ENCODE measurements at regions not wholly inside any gene's neighbourhood (a gene's known extent, or its start where the extent isn't known, plus 50 kb on each side); places are given as distances from the start of the nearest gene placed in this dataset.
"Not testable (repeated sequence)": the region's sequence is repeated elsewhere in the genome, so short reads cannot be mapped to it uniquely, and the experiment has no call there.

- no peak overlapping the region for H3K27ac ChIP-seq (ENCODE audit: low read depth, low read length, severe bottlenecking)
- H3K36me3 ChIP-seq (ENCODE audit: control insufficient read depth, insufficient read depth, low read length), result no peaks in the 10 kb centered on the region
- no peak overlapping the region for H3K4me3 ChIP-seq (ENCODE audit: extremely low read depth, insufficient read depth, low read length, poor library complexity, severe bottlenecking)
- no peaks in the 10 kb centered on the region for H3K4me1 ChIP-seq (ENCODE audit: control insufficient read depth, insufficient read depth, low read length, poor library complexity, severe bottlenecking)
- 69 to 78% methylated on average over 4 to 6 of the region's 7 CpGs for WGBS, 2 experiments (ENCODE audit: insufficient coverage in 2 of 2)
- H3K9me3 ChIP-seq (ENCODE audit: control insufficient read depth, low read length), result peaks cover 57% of the 10 kb centered on the region
These were observed 106.2 kb downstream of the TUBA3C start for GRCh38 chr13:19075418-19075817.

- H3K9me3 ChIP-seq (ENCODE audit: control insufficient read depth, low read length), result peaks cover 62% of the 10 kb centered on the region
These were observed 107.1 kb downstream of the TUBA3C start for GRCh38 chr13:19074519-19074918.

GRCh38 chr13:19074106-19074505, 107.5 kb downstream of the TUBA3C start:
- H3K9me3 ChIP-seq (ENCODE audit: control insufficient read depth, low read length), result peaks cover 63% of the 10 kb centered on the region
- not testable (repeated sequence) for H3K27ac ChIP-seq (ENCODE audit: low read depth, low read length, severe bottlenecking); H3K4me1 ChIP-seq (ENCODE audit: control insufficient read depth, insufficient read depth, low read length, poor library complexity, severe bottlenecking); H3K36me3 ChIP-seq (ENCODE audit: control insufficient read depth, insufficient read depth, low read length); H3K4me3 ChIP-seq (ENCODE audit: extremely low read depth, insufficient read depth, low read length, poor library complexity, severe bottlenecking)
- 75 to 83% methylated on average over 5 to 6 of the region's 6 CpGs for WGBS, 2 experiments (ENCODE audit: insufficient coverage in 2 of 2)

More at GRCh38 chr13:19074519-19074918, 107.1 kb downstream of the TUBA3C start:
- WGBS, 2 experiments (ENCODE audit: insufficient coverage in 2 of 2), result 76 to 80% methylated on average over 8 of the region's 8 CpGs
- no peak overlapping the region for H3K4me3 ChIP-seq (ENCODE audit: extremely low read depth, insufficient read depth, low read length, poor library complexity, severe bottlenecking)
- H3K27ac ChIP-seq (ENCODE audit: low read depth, low read length, severe bottlenecking), result no peak overlapping the region
- no peaks in the 10 kb centered on the region for H3K4me1 ChIP-seq (ENCODE audit: control insufficient read depth, insufficient read depth, low read length, poor library complexity, severe bottlenecking)
- no peaks in the 10 kb centered on the region for H3K36me3 ChIP-seq (ENCODE audit: control insufficient read depth, insufficient read depth, low read length)

GRCh38 chr13:19072956-19073706, 108.5 kb downstream of the TUBA3C start:
- H3K4me3 ChIP-seq (ENCODE audit: extremely low read depth, insufficient read depth, low read length, poor library complexity, severe bottlenecking); H3K27ac ChIP-seq (ENCODE audit: low read depth, low read length, severe bottlenecking); H3K36me3 ChIP-seq (ENCODE audit: control insufficient read depth, insufficient read depth, low read length); H3K4me1 ChIP-seq (ENCODE audit: control insufficient read depth, insufficient read depth, low read length, poor library complexity, severe bottlenecking): not testable (repeated sequence)
- peaks cover 66% of the 10 kb centered on the region for H3K9me3 ChIP-seq (ENCODE audit: control insufficient read depth, low read length)
- 79 to 83% methylated on average over 3 to 8 of the region's 11 CpGs for WGBS, 2 experiments (ENCODE audit: insufficient coverage in 2 of 2)

- WGBS, 2 experiments (ENCODE audit: insufficient coverage in 2 of 2), result 78 to 91% methylated on average over 4 of the region's 4 CpGs
- peaks cover 72% of the 10 kb centered on the region for H3K9me3 ChIP-seq (ENCODE audit: control insufficient read depth, low read length)
- no peak overlapping the region for H3K4me3 ChIP-seq (ENCODE audit: extremely low read depth, insufficient read depth, low read length, poor library complexity, severe bottlenecking)
- H3K4me1 ChIP-seq (ENCODE audit: control insufficient read depth, insufficient read depth, low read length, poor library complexity, severe bottlenecking), result no peaks in the 10 kb centered on the region
- no peaks in the 10 kb centered on the region for H3K36me3 ChIP-seq (ENCODE audit: control insufficient read depth, insufficient read depth, low read length)
- H3K27ac ChIP-seq (ENCODE audit: low read depth, low read length, severe bottlenecking), result no peak overlapping the region
These were observed 109.1 kb downstream of the TUBA3C start for GRCh38 chr13:19072543-19072942.

- Histone ChIP-seq H3K9me3 (ENCODE audit: control insufficient read depth, low read length) (peaks cover 67% of the 10 kb centered on the region), H3K36me3 (ENCODE audit: control insufficient read depth, insufficient read depth, low read length) (no peaks in the 10 kb centered on the region), H3K27ac (ENCODE audit: low read depth, low read length, severe bottlenecking) (no peak overlapping the region), H3K4me3 (ENCODE audit: extremely low read depth, insufficient read depth, low read length, poor library complexity, severe bottlenecking) (no peak overlapping the region), H3K4me1 (ENCODE audit: control insufficient read depth, insufficient read depth, low read length, poor library complexity, severe bottlenecking) (no peaks in the 10 kb centered on the region)
- 53 to 86% methylated on average over 2 to 7 of the region's 11 CpGs for WGBS, 2 experiments (ENCODE audit: insufficient coverage in 2 of 2)
These were observed 110.3 kb downstream of the TUBA3C start for GRCh38 chr13:19071161-19071936.

- 66% methylated on average over 3 to 6 of the region's 6 CpGs for WGBS, 2 experiments (ENCODE audit: insufficient coverage in 2 of 2)
- no peaks in the 10 kb centered on the region for H3K4me1 ChIP-seq (ENCODE audit: control insufficient read depth, insufficient read depth, low read length, poor library complexity, severe bottlenecking)
- H3K9me3 ChIP-seq (ENCODE audit: control insufficient read depth, low read length), result peaks cover 69% of the 10 kb centered on the region
- no peaks in the 10 kb centered on the region for H3K36me3 ChIP-seq (ENCODE audit: control insufficient read depth, insufficient read depth, low read length)
- H3K27ac ChIP-seq (ENCODE audit: low read depth, low read length, severe bottlenecking), result no peak overlapping the region
- no peak overlapping the region for H3K4me3 ChIP-seq (ENCODE audit: extremely low read depth, insufficient read depth, low read length, poor library complexity, severe bottlenecking)
These were observed 111.3 kb downstream of the TUBA3C start for GRCh38 chr13:19070398-19070735.

- no peak overlapping the region for H3K27ac ChIP-seq (ENCODE audit: low read depth, low read length, severe bottlenecking)
- 52 to 65% methylated on average over 5 of the region's 5 CpGs for WGBS, 2 experiments (ENCODE audit: insufficient coverage in 2 of 2)
- peaks cover 65% of the 10 kb centered on the region for H3K9me3 ChIP-seq (ENCODE audit: control insufficient read depth, low read length)
- no peak overlapping the region for H3K4me3 ChIP-seq (ENCODE audit: extremely low read depth, insufficient read depth, low read length, poor library complexity, severe bottlenecking)
- no peaks in the 10 kb centered on the region for H3K4me1 ChIP-seq (ENCODE audit: control insufficient read depth, insufficient read depth, low read length, poor library complexity, severe bottlenecking)
- H3K36me3 ChIP-seq (ENCODE audit: control insufficient read depth, insufficient read depth, low read length), result no peaks in the 10 kb centered on the region
These were observed 111.8 kb downstream of the TUBA3C start for GRCh38 chr13:19069684-19070397.

GRCh38 chr13:19068691-19069090, 112.9 kb downstream of the TUBA3C start:
- Histone ChIP-seq H3K4me1 (ENCODE audit: control insufficient read depth, insufficient read depth, low read length, poor library complexity, severe bottlenecking) (no peaks in the 10 kb centered on the region), H3K36me3 (ENCODE audit: control insufficient read depth, insufficient read depth, low read length) (no peaks in the 10 kb centered on the region), H3K9me3 (ENCODE audit: control insufficient read depth, low read length) (peaks cover 74% of the 10 kb centered on the region), H3K27ac (ENCODE audit: low read depth, low read length, severe bottlenecking) (no peak overlapping the region), H3K4me3 (ENCODE audit: extremely low read depth, insufficient read depth, low read length, poor library complexity, severe bottlenecking) (no peak overlapping the region)
- WGBS, 2 experiments (ENCODE audit: insufficient coverage in 2 of 2), result 33% methylated on average over 1 of the region's 2 CpGs; no CpG with 5 or more reads in 1 of the 2 experiments

- H3K9me3 ChIP-seq (ENCODE audit: control insufficient read depth, low read length), result peaks cover 79% of the 10 kb centered on the region
These were observed 113.9 kb downstream of the TUBA3C start for GRCh38 chr13:19067767-19068166.

More at GRCh38 chr13:19067767-19068166, 113.9 kb downstream of the TUBA3C start:
- Histone ChIP-seq H3K27ac (ENCODE audit: low read depth, low read length, severe bottlenecking) (no peak overlapping the region), H3K4me3 (ENCODE audit: extremely low read depth, insufficient read depth, low read length, poor library complexity, severe bottlenecking) (no peak overlapping the region), H3K36me3 (ENCODE audit: control insufficient read depth, insufficient read depth, low read length) (no peaks in the 10 kb centered on the region), H3K4me1 (ENCODE audit: control insufficient read depth, insufficient read depth, low read length, poor library complexity, severe bottlenecking) (no peaks in the 10 kb centered on the region)
- WGBS, 2 experiments (ENCODE audit: insufficient coverage in 2 of 2), result no CpG with 5 or more reads among the region's 2 CpGs
